CMK (cell line): ENCODE measurements at regions not wholly inside any gene's neighbourhood (a gene's known extent, or its start where the extent isn't known, plus 50 kb on each side); places are given as distances from the start of the nearest gene placed in this dataset.
"Not testable (repeated sequence)": the region's sequence is repeated elsewhere in the genome, so short reads cannot be mapped to it uniquely, and the experiment has no call there.

Experiments
- DNase-seq: peaks from one replicate; pipeline ENCODE4 v3.0.0-alpha.2; 2010; ENCODE audit warnings: low read depth

- DNase-seq: no peak
Measured at GRCh38 chr20:48530957-48531356, 296.8 kb downstream of the PREX1 start.

- DNase-seq: no peak
Measured at GRCh38 chr20:48528346-48528745, 299.5 kb downstream of the PREX1 start.

- no peak for DNase-seq
Measured at GRCh38 chr20:48527771-48528170, 300.0 kb downstream of the PREX1 start.

GRCh38 chr20:48526936-48527335 lies 300.9 kb downstream of the PREX1 start:
- no peak for DNase-seq

GRCh38 chr20:48525400-48525799 lies 302.4 kb downstream of the PREX1 start:
- no peak for DNase-seq

GRCh38 chr20:48524582-48524981 lies 303.2 kb downstream of the PREX1 start:
- no peak for DNase-seq

- no peak for DNase-seq
Measured at GRCh38 chr20:48523191-48523995, 304.4 kb downstream of the PREX1 start.

- DNase-seq: no peak
Measured at GRCh38 chr20:48521121-48521520, 306.7 kb downstream of the PREX1 start.

- DNase-seq: not testable (repeated sequence)
Measured at GRCh38 chr20:48516196-48516595, 311.6 kb downstream of the PREX1 start.

- not testable (repeated sequence) for DNase-seq
Measured at GRCh38 chr20:48514577-48514976, 313.2 kb downstream of the PREX1 start.

GRCh38 chr20:48512539-48512938 lies 315.3 kb downstream of the PREX1 start:
- not testable (repeated sequence) for DNase-seq

- DNase-seq: not testable (repeated sequence)
Measured at GRCh38 chr20:48505066-48505465, 322.7 kb downstream of the PREX1 start.

GRCh38 chr20:48503166-48503815 lies 324.5 kb downstream of the PREX1 start:
- no peak for DNase-seq

- DNase-seq: no peak
Measured at GRCh38 chr20:48502758-48503157, 325.0 kb downstream of the PREX1 start.

- DNase-seq: no peak
Measured at GRCh38 chr20:48502016-48502415, 325.8 kb downstream of the PREX1 start.

- not testable (repeated sequence) for DNase-seq
Measured at GRCh38 chr20:48500900-48501299, 326.9 kb downstream of the PREX1 start.

GRCh38 chr20:48498939-48499338 lies 328.9 kb downstream of the PREX1 start:
- DNase-seq: not testable (repeated sequence)

GRCh38 chr20:48498125-48498524 lies 329.7 kb downstream of the PREX1 start:
- not testable (repeated sequence) for DNase-seq

- no peak for DNase-seq
Measured at GRCh38 chr20:48493966-48494365, 333.8 kb downstream of the PREX1 start.

- not testable (repeated sequence) for DNase-seq
Measured at GRCh38 chr20:48493331-48493730, 334.5 kb downstream of the PREX1 start.

- DNase-seq: no peak
Measured at GRCh38 chr20:48492715-48493070, 335.1 kb downstream of the PREX1 start.

GRCh38 chr20:48492015-48492714 lies 335.6 kb downstream of the PREX1 start:
- no peak for DNase-seq
